ENCODE measurements at regions not wholly inside any gene's neighbourhood (a gene's known extent, or its start where the extent isn't known, plus 50 kb on each side); places are given as distances from the start of the nearest gene placed in this dataset.
A peak's percentile ranks its signal among the peaks of the same experiment; 100 is the strongest.

DNA sequence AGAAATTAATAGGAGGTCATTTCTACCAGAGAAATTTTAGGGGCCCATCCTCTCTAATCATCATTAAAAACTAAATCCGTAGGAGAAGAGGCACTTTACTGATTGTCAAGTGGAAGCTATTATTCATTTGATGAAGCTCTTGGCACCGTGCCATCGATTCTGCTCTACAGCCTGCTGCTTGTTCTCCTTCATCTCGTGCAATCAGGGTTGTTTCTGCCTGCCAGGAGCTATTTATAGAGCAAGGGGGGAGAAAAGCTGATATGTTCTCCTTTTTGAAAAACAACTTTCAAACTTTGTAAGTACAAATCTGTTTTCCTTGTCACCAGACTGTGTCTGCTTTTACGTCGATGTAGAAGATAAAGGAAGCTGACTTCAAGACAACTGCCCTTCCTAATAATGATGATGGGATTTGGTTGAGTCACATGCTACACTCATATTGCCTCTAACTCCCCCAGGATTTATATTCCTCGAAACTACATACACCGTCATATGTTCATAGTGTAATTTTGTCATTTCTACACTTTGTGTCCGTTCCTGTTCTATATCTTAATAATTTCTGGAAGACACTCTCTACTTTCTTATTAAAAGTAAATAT lies 169.6 kb upstream of the LHX8 start:
- Histone ChIP-seq H3K79me1 (ENCODE audit: low read length) (no peaks in the 10 kb centered on the region), H4K91ac (ENCODE audit: low read depth, low read length) (no peak overlapping the region), H3K18ac (ENCODE audit: low read length) (no peak overlapping the region), H3K23ac (ENCODE audit: low read length) (no peak overlapping the region), H2BK12ac (ENCODE audit: low read length) (no peak overlapping the region), H2BK5ac (ENCODE audit: low read depth, low read length, poor library complexity) (no peak overlapping the region), H3K4me3 (ENCODE audit: low read depth, low read length) (no peak overlapping the region), H2AFZ (ENCODE audit: insufficient read depth, low read length, poor library complexity) (no peak overlapping the region), H3K9ac (ENCODE audit: low read length) (no peak overlapping the region), H3K79me2 (ENCODE audit: control insufficient read depth, insufficient read depth, low read length, poor library complexity) (no peaks in the 10 kb centered on the region), H4K8ac (ENCODE audit: low read depth, low read length) (no peak overlapping the region), H3K36me3 (ENCODE audit: control insufficient read depth in 1 of 2, insufficient read depth in 2 of 2, low read length in 2 of 2) (no peaks in the 10 kb centered on the region), H3K4me2 (ENCODE audit: low read length) (no peak overlapping the region), H2AK5ac (ENCODE audit: low read length) (no peak overlapping the region), H3K4me1 (ENCODE audit: control insufficient read depth in 1 of 2, insufficient read depth in 2 of 2, low read length in 2 of 2) (no peaks in the 10 kb centered on the region), H3K14ac (ENCODE audit: low read length) (no peak overlapping the region), H3K27me3 (ENCODE audit: insufficient read depth, low read length) (no peaks in the 10 kb centered on the region), H3K27ac (ENCODE audit: low read depth, low read length) (no peak overlapping the region), H2BK120ac (ENCODE audit: insufficient read depth, low read length, poor library complexity) (no peak overlapping the region), H4K12ac (ENCODE audit: low read depth, low read length) (no peak overlapping the region), H3K4ac (ENCODE audit: low read depth, low read length) (no peak overlapping the region), H3K9me3 (ENCODE audit: insufficient read depth, low read depth, low read length) (no peaks in the 10 kb centered on the region)
- no peak for DNase-seq
- no CpG with 5 or more reads among the region's 9 CpGs for WGBS (ENCODE audit: extremely low coverage, insufficient coverage, insufficient read length)

DNA sequence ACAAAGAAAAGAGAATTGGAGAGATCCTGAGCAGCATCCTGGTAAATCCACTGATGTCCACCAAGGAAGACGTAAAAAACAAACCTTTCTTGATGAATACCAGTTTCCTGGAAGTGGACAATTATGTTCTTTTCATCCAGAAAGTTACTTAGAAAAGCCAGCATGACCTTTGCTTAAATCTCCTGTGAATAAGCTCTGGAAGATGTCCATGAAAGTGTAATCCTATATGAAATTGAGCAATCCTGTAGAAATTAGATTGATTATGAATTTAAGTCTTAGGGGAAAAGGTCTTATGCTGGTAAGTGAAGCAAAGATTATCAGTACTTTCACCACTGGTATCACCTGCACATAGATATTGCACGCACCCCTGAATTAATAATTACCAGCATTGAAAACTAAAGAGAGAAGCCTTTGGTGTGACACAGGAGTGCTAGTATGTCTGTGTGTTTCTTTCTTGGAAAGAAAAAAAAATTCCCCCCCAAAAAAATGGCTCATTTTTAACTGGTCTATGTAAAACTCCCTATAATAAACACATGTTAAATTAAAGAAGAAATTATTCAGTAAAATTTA lies 164.5 kb upstream of the LHX8 start:
- no peaks in the 10 kb centered on the region for H3K79me2 ChIP-seq (ENCODE audit: control insufficient read depth, insufficient read depth, low read length, poor library complexity)
- no peak overlapping the region for H2AK5ac ChIP-seq (ENCODE audit: low read length)
- no peak overlapping the region for H3K4ac ChIP-seq (ENCODE audit: low read depth, low read length)
- no peak overlapping the region for H4K8ac ChIP-seq (ENCODE audit: low read depth, low read length)
- no peak overlapping the region for H3K18ac ChIP-seq (ENCODE audit: low read length)
- no peak overlapping the region for H2AFZ ChIP-seq (ENCODE audit: insufficient read depth, low read length, poor library complexity)
- no peak overlapping the region for H4K12ac ChIP-seq (ENCODE audit: low read depth, low read length)
- no peak overlapping the region for H3K4me3 ChIP-seq (ENCODE audit: low read depth, low read length)
- no peaks in the 10 kb centered on the region for H3K36me3 ChIP-seq (ENCODE audit: control insufficient read depth in 1 of 2, insufficient read depth in 2 of 2, low read length in 2 of 2)
- H3K4me1 ChIP-seq (ENCODE audit: control insufficient read depth in 1 of 2, insufficient read depth in 2 of 2, low read length in 2 of 2): no peaks in the 10 kb centered on the region
- no peak overlapping the region for H4K91ac ChIP-seq (ENCODE audit: low read depth, low read length)
- DNase-seq: no peak
- H3K14ac ChIP-seq (ENCODE audit: low read length): no peak overlapping the region
- H3K4me2 ChIP-seq (ENCODE audit: low read length): no peak overlapping the region
- no peaks in the 10 kb centered on the region for H3K27me3 ChIP-seq (ENCODE audit: insufficient read depth, low read length)
- H3K9ac ChIP-seq (ENCODE audit: low read length): no peak overlapping the region
- no peaks in the 10 kb centered on the region for H3K9me3 ChIP-seq (ENCODE audit: insufficient read depth, low read depth, low read length)
- no peak overlapping the region for H2BK5ac ChIP-seq (ENCODE audit: low read depth, low read length, poor library complexity)
- no peak overlapping the region for H3K27ac ChIP-seq (ENCODE audit: low read depth, low read length)
- H2BK120ac ChIP-seq (ENCODE audit: insufficient read depth, low read length, poor library complexity): no peak overlapping the region
- H3K79me1 ChIP-seq (ENCODE audit: low read length): no peaks in the 10 kb centered on the region
- no peak overlapping the region for H2BK12ac ChIP-seq (ENCODE audit: low read length)
- H3K23ac ChIP-seq (ENCODE audit: low read length): no peak overlapping the region
- WGBS (ENCODE audit: extremely low coverage, insufficient coverage, insufficient read length): no CpG with 5 or more reads among the region's 2 CpGs

DNA sequence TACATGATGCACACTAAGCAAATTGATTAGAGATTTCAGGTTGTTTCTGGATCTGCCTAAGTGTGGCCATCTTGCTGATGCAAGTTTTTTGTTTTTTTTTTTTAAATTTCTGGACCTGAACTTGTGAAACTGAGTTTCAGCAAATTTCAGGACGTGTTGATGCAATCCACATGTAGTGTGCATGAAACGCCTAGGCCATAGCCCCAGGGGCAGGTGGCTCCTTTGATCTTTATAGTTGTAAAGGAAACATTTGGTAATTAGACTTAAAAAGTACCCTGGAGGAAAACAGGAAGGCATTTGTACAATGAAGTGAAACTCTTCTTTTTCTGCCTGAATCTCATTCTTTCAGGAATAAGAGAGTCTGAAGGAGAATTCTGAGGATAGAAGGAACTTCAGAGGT lies 162.2 kb upstream of the LHX8 start:
- H3K4me3 ChIP-seq (ENCODE audit: low read depth, low read length): no peak overlapping the region
- no peak overlapping the region for H3K23ac ChIP-seq (ENCODE audit: low read length)
- WGBS (ENCODE audit: extremely low coverage, insufficient coverage, insufficient read length): no CpG with 5 or more reads among the region's 2 CpGs
- H3K9me3 ChIP-seq (ENCODE audit: insufficient read depth, low read depth, low read length): no peaks in the 10 kb centered on the region
- no peak overlapping the region for H3K14ac ChIP-seq (ENCODE audit: low read length)
- H3K27ac ChIP-seq (ENCODE audit: low read depth, low read length): no peak overlapping the region
- H3K79me1 ChIP-seq (ENCODE audit: low read length): no peaks in the 10 kb centered on the region
- H3K36me3 ChIP-seq (ENCODE audit: control insufficient read depth in 1 of 2, insufficient read depth in 2 of 2, low read length in 2 of 2): no peaks in the 10 kb centered on the region
- no peaks in the 10 kb centered on the region for H3K79me2 ChIP-seq (ENCODE audit: control insufficient read depth, insufficient read depth, low read length, poor library complexity)
- no peak overlapping the region for H2BK12ac ChIP-seq (ENCODE audit: low read length)
- H4K12ac ChIP-seq (ENCODE audit: low read depth, low read length): no peak overlapping the region
- no peak overlapping the region for H2AK5ac ChIP-seq (ENCODE audit: low read length)
- no peak overlapping the region for H4K91ac ChIP-seq (ENCODE audit: low read depth, low read length)
- H3K18ac ChIP-seq (ENCODE audit: low read length): no peak overlapping the region
- H2BK120ac ChIP-seq (ENCODE audit: insufficient read depth, low read length, poor library complexity): no peak overlapping the region
- peak; percentile 44 to 50 for DNase-seq
- no peak overlapping the region for H2AFZ ChIP-seq (ENCODE audit: insufficient read depth, low read length, poor library complexity)
- no peaks in the 10 kb centered on the region for H3K4me1 ChIP-seq (ENCODE audit: control insufficient read depth in 1 of 2, insufficient read depth in 2 of 2, low read length in 2 of 2)
- no peak overlapping the region for H4K8ac ChIP-seq (ENCODE audit: low read depth, low read length)
- no peak overlapping the region for H3K9ac ChIP-seq (ENCODE audit: low read length)
- H3K4ac ChIP-seq (ENCODE audit: low read depth, low read length): no peak overlapping the region
- no peak overlapping the region for H3K4me2 ChIP-seq (ENCODE audit: low read length)
- no peak overlapping the region for H2BK5ac ChIP-seq (ENCODE audit: low read depth, low read length, poor library complexity)
- no peaks in the 10 kb centered on the region for H3K27me3 ChIP-seq (ENCODE audit: insufficient read depth, low read length)

DNA sequence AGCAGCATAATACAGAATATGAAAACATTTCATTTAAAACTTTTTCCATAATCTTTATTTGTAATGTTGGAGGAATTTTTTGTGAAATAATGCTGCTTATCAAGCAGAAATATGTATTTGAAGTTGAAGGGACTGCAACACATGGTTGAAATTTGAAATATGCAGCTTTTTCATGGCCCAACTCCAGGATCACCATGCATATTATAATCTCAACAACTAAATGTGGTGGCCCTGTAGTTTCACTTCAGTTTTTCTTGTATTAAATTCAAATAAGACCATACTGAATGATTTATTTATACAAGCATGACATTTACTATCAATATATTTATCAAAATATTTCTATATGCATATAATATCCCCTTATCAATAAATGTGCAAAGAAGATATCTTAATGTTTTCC lies 157.7 kb upstream of the LHX8 start:
- Histone ChIP-seq H2AFZ (ENCODE audit: insufficient read depth, low read length, poor library complexity) (no peak overlapping the region), H3K4me1 (ENCODE audit: control insufficient read depth in 1 of 2, insufficient read depth in 2 of 2, low read length in 2 of 2) (no peaks in the 10 kb centered on the region), H3K36me3 (ENCODE audit: control insufficient read depth in 1 of 2, insufficient read depth in 2 of 2, low read length in 2 of 2) (no peaks in the 10 kb centered on the region), H3K79me2 (ENCODE audit: control insufficient read depth, insufficient read depth, low read length, poor library complexity) (no peaks in the 10 kb centered on the region), H3K79me1 (ENCODE audit: low read length) (no peaks in the 10 kb centered on the region), H3K4me2 (ENCODE audit: low read length) (no peak overlapping the region), H3K27ac (ENCODE audit: low read depth, low read length) (no peak overlapping the region), H3K9me3 (ENCODE audit: insufficient read depth, low read depth, low read length) (no peaks in the 10 kb centered on the region), H3K18ac (ENCODE audit: low read length) (no peak overlapping the region), H2BK5ac (ENCODE audit: low read depth, low read length, poor library complexity) (no peak overlapping the region), H3K27me3 (ENCODE audit: insufficient read depth, low read length) (no peaks in the 10 kb centered on the region), H3K9ac (ENCODE audit: low read length) (no peak overlapping the region), H3K4me3 (ENCODE audit: low read depth, low read length) (no peak overlapping the region), H2AK5ac (ENCODE audit: low read length) (no peak overlapping the region), H4K91ac (ENCODE audit: low read depth, low read length) (no peak overlapping the region), H3K14ac (ENCODE audit: low read length) (no peak overlapping the region), H3K23ac (ENCODE audit: low read length) (no peak overlapping the region), H2BK12ac (ENCODE audit: low read length) (no peak overlapping the region), H2BK120ac (ENCODE audit: insufficient read depth, low read length, poor library complexity) (no peak overlapping the region), H3K4ac (ENCODE audit: low read depth, low read length) (no peak overlapping the region), H4K8ac (ENCODE audit: low read depth, low read length) (no peak overlapping the region), H4K12ac (ENCODE audit: low read depth, low read length) (no peak overlapping the region)
- peak in 1 of 2 donors; percentile 25 for DNase-seq
